HG03159 (cell line): ENCODE measurements at regions not wholly inside any gene's neighbourhood (a gene's known extent, or its start where the extent isn't known, plus 50 kb on each side); places are given as distances from the start of the nearest gene placed in this dataset.

Experiments used
- ATAC-seq: cut with Tn5 transposase; IDR thresholded peaks from one replicate; pipeline ENCODE4 v1.9.1; 2021; ENCODE audit warnings: mild to moderate bottlenecking, moderate library complexity; ENCODE audit not compliant: unreplicated experiment

- no peak for ATAC-seq
These were observed 87.5 kb upstream of the RCN1 start for GRCh38 chr11:32003335-32003734.

DNA sequence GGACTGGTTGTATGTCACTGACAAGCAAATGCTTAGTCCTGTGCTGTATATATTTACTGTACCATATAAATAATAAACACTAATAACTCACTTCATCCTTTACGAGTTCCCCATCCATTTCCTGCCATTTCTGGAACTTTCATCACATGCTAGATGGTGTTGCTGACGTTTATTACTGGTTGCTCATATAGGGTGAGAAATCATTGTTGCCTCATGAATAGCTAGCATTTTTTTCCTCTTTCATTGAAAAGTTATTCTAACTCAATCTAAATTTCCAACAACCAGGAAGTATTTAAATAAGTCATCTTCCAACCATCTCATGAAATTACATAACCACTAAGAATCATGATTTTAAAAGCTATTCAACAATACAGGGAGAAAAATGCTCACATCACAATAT lies 88.6 kb upstream of the RCN1 start:
- ATAC-seq, result no peak

GRCh38 chr11:31997955-31998354 lies 92.9 kb upstream of the RCN1 start:
- no peak for ATAC-seq

GRCh38 chr11:31996159-31996881 lies 94.6 kb upstream of the RCN1 start:
- ATAC-seq, result no peak

DNA sequence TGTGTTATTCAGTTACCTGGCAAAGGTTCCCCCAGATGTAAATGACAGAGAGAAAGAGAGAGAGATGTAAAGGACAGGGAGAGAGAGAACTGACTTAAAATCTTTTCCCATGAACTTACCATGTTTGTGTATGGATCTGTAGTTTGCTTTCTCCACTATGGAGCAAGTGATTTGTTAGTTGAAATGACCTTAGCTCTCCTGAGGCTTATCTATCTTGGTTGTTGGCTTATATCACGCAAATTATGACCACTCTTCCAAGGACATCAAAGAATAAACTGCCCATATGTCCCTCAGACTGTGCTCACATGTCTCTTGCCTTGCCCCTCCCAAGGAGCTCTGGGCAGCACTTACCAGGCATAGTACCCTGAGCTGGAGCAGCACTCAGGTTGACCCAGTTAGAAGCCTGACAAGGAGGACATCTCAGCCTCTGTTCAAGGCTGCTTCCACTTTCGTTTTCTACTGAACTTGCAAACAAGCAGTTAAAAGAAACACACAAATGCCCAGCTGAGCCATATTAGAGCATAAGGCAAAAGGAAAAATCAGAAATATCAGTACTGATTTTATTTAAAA lies 95.3 kb upstream of the RCN1 start:
- ATAC-seq, result peak; percentile 83

- no peak for ATAC-seq
These were observed 95.8 kb upstream of the RCN1 start for GRCh38 chr11:31995032-31995431.

DNA sequence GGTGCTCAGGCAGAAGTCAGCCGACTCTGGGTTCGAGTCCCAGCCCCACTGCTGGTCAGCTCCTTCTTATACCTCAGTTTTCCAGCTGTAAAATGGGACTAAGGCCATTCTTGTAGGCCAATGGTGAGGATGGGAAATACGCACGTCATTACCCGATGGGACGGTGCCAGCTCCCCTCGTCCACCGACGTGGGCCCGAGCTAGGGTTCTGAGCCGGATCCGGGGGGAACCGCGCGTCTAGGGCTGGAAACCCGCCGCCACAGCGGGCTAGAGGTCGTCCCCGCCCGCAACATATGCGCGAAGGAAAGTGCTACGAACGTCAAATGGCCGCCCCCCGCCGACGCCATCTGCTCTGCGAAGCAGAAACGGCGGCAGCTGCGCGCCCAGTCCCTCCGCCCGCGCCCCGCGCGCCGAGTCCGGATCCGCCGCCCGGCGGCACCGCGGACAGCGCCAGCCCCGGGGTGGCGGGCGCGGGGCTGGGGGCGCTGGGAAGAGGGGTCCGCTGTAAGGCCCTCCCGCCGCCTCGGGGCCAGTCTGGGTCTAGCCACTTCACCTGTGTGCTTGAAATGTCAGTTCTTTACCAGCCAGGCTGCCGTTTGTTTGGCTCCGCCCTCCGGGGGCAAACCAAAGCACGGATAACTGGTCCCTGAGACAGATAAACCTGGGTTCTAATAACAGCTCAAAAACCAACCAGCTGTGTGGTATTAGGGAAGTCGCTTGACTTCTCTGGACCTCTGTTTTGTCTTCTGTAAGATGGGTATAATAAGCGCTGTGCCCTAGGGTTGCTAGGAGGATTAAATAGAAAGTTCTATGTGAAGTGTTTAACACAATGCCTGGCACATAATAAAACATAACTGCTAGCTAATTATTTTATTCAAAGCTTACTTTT lies 103.5 kb upstream of the RCN1 start:
- ATAC-seq, result no peak

DNA sequence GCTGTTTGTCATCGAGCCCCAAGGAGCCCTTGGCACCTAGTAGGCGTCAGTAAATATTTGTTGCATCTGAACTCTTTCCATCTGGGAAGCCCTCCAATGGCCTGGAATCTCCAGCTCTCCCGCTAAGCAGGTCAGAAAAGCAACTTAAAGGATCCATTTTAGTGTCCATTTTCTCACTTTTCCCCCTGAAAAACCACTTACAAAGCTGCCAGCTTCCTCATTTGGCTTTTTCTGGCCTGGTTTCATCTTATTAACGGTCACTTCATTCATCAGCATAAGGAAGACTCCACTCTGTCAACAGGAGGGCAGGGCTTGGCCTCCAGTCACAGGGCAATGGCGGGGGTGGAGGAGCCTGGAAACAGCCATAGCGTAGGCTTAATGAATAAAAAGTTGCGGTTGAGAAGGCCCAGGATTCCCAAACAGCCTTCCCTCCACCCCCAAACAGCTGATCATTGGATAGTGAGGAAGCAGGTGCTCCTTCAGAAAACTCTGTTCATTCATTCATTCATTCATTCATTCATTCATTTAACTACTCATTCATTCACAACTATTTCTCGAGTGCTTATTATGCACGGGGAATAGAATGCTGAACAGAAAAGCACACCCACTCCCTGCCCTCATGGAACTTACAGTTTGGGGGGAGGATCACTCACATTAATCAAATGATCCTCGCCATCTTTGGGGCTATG lies 104.5 kb upstream of the RCN1 start:
- no peak for ATAC-seq

DNA sequence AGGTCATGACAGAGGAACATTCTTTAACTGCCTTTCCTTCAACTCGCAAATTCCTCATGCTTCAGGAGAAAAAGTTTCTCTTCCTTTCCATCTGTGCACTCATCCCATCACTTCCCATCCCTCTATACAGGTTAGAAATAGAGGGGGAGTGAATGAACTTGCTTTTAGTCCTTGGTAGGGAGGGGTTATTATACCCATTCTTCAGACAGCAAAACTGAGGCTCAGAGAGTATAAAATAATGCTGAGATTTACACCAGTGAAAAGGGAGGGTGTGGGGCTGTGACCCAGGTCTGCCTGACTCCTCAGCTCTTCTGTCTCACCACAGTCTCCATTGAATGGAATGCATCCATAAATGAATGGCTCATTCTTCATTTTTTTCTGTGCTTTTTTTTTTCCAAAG lies 109.4 kb upstream of the RCN1 start:
- ATAC-seq, result no peak

DNA sequence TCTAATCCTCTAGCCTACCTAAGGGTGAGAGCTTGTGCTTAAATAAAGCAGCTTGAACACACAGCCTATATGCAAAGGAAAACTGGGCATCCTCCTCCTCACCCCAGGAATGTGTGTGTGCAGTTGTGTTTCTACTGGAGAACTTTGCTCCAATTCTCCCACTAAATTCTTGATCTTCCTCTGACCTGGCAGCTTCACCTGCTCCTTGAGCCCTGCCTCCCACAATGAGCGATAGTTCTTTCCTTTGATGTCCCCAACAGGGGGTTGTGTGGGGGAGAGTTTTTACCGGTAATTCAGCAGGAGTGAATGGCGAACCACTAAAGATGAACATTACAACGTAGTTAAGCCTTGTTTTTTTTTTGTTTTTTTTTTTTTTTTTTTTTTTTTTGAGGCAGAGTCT lies 113.5 kb upstream of the RCN1 start:
- ATAC-seq, result no peak

DNA sequence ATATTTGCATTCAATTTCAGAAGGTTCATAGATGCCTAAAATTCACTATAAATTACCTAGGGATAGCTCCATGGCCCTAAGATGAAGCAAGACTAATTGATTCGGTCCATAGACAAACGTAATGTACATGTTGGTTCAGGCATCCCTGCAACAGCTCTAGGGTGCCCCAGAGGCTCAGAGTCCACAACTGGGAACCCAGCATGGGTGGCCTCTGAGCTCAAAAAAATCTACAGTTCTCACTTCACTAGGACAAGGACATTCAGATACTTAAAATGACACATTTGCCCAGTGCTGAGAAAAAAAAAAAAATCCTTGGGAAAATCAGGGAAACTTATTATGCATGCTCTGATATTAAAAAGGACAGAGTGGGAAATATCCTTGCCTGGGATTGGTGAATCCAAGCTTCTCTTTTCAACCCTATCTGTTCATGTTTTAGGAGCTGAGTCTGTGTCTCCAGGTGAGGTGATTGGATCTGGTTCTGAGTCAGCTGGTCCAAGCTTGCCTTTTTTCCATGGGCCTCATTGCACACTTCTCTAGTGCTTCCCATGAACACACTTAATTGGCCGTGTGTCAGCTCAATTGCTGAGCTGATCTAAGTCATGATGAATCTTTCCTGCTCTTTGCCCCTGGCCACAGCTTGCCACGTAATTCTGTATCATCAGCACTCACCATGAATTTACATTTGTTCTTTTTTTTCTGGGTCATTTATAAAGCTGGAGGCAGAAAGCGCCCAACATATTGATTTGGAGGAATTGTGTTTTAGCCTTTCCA lies 116.3 kb upstream of the RCN1 start:
- ATAC-seq, result no peak

- no peak for ATAC-seq
These were observed 117.7 kb upstream of the RCN1 start for GRCh38 chr11:31973172-31973571.

GRCh38 chr11:31972623-31973022 lies 118.3 kb upstream of the RCN1 start:
- ATAC-seq, result no peak

DNA sequence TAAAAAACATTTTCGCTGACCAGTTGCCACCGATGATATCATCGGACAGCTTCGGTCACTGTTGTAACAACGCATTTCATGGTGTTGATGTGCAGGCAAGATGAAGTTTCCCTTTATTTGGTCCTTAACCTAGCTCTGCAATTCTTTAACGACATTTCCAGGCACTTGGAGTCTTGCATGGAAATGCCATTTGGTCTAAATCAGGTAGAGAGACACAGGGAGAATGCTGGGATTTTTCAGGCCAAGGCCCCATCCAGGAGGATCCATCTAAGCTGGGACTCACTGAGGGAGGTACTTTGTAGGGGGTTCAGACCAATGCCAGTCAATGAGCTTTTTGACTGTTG lies 121.5 kb upstream of the RCN1 start:
- no peak for ATAC-seq

DNA sequence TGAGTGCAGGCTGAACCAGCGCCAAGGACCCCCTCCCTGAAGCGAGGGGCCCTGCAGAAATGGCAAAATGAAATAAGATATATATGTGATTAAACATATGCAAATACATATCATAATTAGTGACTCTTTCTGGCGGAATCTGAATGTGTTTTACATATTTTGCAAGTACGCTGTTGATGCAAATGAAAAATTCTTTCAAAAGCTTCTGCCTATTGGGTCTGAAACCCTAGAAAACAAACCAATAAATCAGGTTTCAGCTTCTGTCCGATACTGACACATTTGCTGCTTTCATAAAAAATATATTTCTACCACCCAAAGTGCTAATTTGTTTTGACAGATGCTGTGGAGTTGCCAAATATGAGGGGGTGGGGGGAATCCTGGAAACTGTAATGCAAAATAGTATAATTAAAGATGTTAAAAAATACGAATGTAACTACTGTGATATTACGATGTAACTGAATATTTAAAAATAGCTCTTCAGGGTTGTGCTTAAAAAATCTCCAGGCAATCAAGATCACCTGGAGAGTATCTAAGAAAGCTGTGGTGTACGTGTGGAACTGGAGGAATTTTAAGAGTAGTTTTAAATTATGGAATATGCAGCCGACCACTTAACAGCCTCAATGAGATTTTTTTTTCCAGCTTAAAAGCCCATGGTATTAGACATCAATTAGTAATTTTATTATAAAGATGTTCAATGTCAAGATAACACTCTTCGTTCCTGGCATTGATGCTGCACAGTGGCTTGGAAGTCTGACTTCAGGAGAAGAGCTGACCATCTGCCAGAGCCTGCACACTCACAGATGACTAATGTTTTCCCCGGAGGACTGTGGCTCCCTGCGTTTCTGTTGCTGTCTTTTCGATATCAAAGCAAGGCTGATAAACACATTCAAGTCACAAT lies 122.2 kb upstream of the RCN1 start:
- no peak for ATAC-seq

- no peak for ATAC-seq
These were observed 123.3 kb upstream of the RCN1 start for GRCh38 chr11:31967404-31968130.

DNA sequence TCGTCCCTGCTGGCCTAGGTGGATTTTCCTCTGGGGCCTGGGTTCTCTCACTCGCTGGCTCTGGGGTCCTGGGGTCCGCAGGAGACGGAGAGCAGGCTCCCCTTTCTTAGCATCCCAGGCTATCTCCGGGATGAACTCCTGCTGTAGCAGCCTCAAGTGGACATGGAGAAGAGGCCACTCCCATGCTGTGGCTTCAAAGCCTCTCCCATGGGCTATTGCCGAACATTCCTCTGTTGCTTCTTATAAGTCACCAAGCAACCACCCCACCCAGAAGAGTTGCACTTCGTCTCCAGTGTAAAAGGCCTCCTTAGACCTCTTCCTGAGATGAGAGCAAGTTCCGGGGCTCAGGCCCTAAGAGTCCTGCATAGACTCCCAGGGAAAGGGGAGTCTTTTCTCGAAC lies 124.0 kb upstream of the RCN1 start:
- no peak for ATAC-seq

GRCh38 chr11:31964181-31964580 lies 126.7 kb upstream of the RCN1 start:
- no peak for ATAC-seq

DNA sequence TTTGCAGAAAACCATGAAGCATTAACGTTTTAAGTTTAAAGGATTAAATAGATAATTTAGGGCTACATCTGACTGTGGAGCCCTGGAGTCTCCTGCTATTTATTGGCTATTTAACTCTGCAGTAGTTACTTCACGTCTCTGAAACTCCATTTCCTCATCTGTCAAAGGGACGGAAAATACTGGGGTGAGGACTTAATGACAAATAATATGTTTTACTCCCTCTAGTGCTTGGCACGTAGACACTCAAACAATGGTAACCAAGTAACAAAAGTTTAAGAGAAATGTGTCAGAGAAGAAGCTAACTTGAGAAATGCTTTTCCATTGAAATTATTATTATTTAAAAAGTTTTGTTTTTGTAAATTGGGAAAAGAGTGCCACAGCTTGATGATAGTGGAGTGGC lies 130.7 kb upstream of the RCN1 start:
- ATAC-seq, result no peak
